Skeletal muscle cell (primary cell): ENCODE measurements at regions not wholly inside any gene's neighbourhood (a gene's known extent, or its start where the extent isn't known, plus 50 kb on each side); places are given as distances from the start of the nearest gene placed in this dataset.

ENCODE experiments used
- DNase-seq: peaks from one replicate; pipeline ENCODE4 v3.0.0-alpha.2; 2010; ENCODE audit warnings: low read depth
- H3K4me3 ChIP-seq: 2 replicates; pipeline ENCODE4 v1.5.1; 2011; ENCODE audit warnings: low read depth, mild to moderate bottlenecking, control low read depth, low read length, moderate library complexity

DNA sequence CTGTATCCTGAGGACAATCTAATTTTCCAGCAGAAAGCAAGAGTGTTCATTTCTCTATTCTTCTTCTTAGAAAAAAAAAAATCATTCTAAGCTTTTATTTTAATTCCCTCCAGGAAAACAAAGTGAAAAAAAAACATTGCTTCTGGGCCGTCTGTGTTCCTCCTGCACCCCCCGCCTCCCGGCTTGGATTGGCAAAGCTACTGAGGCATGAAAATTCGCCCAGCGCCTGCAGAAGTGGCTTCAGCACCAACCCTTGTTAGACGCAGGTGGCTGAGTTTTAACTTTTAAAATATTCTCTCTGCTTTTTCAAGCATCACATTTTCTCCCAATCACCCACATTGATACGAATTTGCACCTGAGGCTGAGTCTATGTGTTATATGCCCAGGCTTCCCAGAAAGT lies 401.6 kb downstream of the BRD1 start:
- H3K4me3 ChIP-seq, result no peak overlapping the region
- no peak for DNase-seq

DNA sequence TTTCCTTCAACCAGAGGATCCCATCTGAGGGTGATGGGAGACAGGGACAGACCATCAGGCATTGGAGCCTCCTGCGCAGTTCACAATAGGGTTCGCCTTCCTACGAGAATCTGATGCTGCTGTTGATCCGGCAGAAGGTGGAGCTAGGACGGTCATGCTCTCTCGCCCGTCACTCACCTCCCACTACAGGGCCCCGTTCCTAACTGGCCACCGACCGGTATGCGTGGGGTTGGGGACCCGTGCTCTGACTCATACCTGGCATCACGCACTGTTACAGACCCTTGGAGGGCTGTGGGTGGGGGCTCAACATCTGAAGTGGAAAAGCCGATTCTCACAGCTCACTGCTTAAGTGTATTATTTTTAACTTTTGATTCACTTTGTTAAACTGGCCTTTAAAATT lies 402.3 kb downstream of the BRD1 start:
- no peak for DNase-seq
- H3K4me3 ChIP-seq, result no peak overlapping the region

DNA sequence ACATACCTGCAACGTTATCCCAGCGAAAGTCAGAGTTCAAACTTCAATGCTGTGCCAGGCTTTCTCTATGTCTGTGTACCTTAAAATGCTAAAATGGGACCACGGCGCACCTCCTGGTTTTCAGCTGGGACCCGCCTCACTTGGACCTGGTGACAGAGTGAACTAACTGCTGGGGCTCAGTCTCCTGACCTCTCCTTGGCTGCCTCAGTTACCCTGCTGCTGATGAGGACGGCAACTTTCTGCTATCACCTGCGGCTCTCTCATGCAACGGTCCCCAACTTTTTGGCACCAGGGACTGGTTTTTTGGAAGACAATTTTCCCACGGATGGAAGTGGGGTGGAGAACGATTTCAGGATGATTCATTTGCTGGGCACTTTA lies 402.8 kb downstream of the BRD1 start:
- no peak overlapping the region for H3K4me3 ChIP-seq
- DNase-seq, result no peak

DNA sequence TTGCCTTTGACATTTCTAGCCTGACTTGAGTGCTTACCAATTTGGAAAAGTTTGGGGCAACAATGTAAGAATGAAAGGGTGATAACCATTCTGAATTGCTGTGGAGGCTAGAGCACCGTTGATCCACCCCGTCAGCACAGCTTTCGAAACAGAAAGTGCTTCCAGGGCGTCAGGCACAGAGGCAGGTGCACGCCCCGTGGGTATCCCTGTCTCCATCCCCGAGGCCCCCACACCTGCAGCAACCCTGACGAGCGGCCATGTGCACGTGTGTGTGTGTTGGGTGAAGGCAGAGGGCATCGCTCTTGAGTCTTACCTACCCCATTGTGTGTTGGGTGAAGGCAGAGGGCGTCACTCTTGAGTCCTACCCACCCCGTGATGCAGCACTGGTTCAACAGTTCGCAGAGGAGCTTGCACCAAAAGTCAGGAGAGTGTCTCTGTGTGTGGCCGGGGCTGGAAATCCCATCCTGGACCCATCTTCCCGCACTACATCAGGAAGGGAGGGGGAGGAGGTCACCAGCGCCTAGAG lies 404.5 kb downstream of the BRD1 start:
- no peak overlapping the region for H3K4me3 ChIP-seq
- DNase-seq, result no peak

DNA sequence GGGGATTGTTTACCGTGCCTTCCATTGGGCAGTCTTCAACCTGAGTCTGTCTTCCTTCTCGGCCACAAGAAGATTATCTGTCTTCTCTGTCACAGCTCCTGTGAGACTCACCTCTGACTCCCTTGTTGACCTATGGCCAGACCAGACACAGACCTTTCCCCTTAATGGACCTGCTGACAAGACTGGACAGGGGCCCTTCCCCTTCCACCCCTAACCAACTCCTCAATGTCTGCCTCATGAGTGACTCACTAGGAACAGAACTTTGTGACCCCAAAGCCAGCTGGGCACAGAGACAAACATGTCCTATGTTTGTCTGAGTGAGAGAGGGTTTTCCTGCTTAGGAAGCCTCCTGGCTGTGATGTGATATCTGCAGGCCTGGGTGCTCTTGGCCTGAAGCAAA lies 405.0 kb downstream of the BRD1 start:
- no peak overlapping the region for H3K4me3 ChIP-seq
- DNase-seq, result no peak

DNA sequence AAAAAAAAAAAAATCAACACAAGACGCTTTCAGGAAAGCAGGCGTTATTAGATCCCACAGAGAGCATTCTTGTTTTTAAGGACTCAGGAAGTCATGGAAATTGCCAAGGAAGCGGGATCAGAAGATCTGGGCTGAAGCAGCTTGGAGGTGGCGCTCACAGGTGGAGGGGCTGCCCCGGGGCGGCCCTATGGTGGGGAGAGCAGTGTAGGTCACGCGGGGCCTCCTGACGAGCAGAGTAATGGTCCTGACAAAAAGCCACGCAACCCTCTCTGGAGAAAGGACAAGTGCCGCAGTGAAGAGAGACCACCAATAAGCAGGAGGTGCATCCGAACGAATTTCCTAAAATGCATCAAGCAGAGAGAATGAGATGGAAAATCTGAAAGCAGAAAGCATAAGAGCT lies 407.0 kb downstream of the BRD1 start:
- no peak overlapping the region for H3K4me3 ChIP-seq
- DNase-seq, result no peak

DNA sequence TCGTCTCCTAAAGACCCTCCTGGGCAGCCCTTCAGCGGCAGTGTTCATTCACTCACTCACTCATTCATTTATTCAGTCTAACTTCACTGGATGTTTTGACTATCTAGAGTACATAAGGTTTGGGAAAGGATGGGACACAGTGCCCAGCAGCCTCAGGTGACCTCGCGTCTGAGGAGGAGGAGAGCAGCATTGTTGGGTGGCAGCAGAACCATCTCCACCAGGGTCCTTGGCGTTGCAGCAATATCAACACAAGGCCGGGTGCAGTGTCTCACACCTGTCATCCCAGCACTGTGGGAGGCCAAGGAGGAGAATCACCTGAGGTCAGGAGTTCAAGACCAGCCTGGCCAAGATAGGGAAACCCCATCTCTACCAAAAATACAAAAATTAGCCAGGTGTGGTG lies 408.0 kb downstream of the BRD1 start:
- DNase-seq, result no peak
- no peak overlapping the region for H3K4me3 ChIP-seq

DNA sequence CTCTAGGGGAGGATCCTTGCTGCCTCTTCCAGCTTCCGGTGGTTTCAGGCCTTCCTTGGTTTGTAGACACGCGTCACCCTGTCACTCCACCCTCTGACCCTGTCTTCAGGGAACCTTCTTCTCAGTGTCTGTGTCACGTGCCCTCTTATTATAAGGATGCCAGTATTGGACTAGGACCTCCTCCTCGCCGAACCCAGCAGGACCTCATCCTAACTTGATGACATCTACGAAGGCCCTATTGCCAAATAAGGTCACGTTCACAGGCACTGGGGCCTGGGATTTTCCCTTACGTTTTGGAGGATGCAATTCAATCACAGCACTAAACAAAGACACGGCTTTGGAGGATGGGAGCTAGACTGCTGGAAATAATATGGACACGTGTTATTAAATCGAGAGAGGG lies 408.7 kb downstream of the BRD1 start:
- DNase-seq, result no peak

DNA sequence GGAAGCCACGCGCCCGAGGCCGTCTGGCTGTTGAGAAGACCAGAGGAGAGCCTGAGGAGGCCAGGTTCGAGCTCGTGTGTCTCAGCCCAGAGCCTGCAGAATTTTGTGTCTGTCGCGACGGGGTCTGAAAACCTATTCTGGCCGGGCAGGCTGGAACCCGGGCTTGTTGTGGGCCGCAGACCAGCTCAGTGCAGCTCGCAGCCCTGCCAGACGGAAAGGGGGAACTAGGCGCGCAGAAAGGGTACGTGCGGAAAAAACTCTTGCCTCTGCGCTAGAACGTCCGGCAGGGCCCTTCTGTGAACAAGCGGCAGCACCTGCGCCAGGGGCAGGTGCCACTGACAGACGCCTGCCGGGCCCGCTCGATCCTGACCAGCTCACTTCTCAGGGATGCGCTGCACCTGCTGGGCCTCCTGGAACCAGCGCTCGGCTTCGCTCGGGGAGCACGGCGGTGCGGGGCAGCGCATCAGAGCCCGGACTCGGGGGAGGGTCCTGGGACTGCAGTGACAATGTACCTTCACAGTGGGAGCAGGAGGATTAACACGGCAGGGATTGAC lies 409.3 kb downstream of the BRD1 start:
- no peak for DNase-seq
- no peak overlapping the region for H3K4me3 ChIP-seq

More for the DNA sequence above, 408.7 kb downstream of the BRD1 start:
- H3K4me3 ChIP-seq, result no peak overlapping the region

DNA sequence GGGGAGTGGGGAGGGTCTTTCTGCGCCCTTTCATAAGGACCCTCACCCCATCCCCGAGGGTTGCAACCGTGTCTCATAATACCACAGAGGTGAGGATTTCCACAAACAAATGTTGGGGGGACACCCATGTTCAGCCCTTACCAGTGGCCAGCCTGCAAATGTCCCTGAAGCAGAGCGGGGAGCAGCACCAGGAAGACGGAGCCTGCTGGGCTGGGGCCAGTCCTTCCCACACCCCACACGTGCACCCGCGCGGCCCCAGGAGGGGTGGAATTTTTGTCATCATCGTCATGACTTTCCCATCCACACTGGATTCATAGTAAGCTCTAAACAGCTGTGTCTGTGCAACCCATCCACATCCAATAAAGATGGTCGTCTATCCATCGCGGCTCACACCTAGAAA lies 409.8 kb downstream of the BRD1 start:
- H3K4me3 ChIP-seq, result no peak overlapping the region
- DNase-seq, result no peak

DNA sequence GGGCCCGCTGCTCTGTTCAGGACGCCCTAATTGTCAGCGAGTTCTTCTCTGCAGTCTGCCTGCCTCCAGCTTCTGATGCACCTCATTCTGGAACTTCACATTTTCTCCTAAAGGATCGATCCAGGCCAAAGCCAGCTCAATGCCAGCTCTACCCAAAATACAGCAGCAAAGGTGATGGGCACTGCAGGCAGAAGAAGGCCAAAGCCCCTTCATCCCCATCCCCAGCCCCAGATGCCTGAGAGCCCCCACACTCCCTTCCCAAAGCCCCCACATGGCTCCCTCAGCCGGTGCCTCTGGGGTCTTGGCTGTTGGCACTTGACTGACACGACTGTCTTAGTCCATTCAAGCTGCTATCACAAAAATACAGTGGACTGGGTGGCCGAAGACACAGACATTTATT lies 410.3 kb downstream of the BRD1 start:
- DNase-seq, result no peak
- H3K4me3 ChIP-seq, result no peak overlapping the region

DNA sequence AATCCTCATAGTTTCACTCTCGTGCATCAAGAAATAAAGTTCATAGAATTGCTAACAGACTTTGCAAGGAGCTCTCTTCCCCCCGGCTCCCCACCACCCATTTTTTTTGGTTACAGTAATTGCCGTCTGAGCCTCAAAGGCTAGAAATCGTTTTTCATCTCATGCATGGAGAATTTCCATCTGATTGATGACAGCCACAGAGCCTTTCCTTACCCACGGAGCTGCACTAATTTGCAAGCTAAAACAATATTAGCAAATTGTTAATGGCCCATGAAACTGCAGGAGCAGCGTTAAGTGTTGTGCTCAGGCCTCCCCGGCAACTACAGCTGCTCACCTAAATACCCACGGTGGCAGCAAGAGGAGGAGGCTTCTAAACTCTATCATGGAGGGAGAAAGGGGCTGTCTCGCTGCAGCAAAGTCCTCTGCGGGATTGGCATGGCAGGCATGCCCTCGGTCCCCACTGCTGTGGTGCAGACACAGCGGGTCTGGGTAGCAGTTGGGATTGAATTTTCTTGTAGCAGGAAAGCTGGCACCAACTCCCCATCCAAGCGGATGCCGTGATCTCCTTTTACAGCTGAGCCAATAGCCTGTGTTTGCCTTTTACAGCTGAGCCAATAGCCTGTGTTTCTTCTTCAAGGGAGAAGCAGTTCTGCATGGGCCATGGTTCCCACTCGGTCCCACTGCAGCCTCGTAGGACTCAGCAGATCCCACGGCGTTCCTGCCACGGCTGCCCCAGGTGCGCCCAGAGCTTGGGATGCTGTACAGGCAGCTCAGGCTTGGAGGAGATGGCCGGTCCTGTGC lies 412.3 kb downstream of the BRD1 start:
- no peak for DNase-seq
- no peak overlapping the region for H3K4me3 ChIP-seq

DNA sequence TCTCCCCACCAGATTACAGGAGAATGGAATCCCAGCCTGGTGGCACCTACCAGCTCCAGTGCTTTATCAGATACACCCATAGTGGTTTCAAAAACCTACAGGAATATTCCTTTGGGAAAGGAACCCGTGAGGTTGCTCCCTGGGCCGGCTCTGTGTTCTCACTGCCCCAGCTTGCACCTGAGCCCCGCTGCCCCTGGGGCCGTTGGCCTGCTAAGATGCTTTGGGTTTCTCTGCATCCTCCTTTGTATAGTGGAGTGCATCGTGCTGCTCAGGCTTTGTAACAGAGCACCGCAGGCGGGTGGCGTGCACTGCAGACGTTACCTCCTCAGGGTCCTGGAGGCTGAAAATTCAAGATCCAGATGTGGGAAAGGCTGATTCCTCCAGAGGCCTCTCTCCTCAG lies 414.1 kb downstream of the BRD1 start:
- no peak overlapping the region for H3K4me3 ChIP-seq
- no peak for DNase-seq

DNA sequence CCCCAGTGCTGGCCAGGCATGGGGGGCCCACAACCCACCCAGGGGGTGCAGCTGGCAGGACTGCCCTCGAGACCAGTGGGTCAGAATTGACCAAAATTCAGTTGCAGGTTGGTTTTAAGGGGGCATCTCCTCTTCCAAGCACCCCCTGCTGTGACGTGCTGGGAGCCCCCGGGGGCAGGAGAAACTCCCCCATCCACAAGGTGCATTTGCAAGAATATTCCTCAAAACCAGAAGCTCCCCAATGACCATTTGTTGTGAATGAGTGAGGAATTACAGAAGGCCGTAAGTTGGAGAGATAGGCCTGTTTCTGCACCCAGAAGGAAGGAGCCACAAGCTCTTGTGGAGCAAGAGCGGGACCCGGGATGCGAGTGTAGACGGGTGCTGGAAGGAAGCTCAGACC lies 414.5 kb downstream of the BRD1 start:
- no peak for DNase-seq
- no peak overlapping the region for H3K4me3 ChIP-seq

DNA sequence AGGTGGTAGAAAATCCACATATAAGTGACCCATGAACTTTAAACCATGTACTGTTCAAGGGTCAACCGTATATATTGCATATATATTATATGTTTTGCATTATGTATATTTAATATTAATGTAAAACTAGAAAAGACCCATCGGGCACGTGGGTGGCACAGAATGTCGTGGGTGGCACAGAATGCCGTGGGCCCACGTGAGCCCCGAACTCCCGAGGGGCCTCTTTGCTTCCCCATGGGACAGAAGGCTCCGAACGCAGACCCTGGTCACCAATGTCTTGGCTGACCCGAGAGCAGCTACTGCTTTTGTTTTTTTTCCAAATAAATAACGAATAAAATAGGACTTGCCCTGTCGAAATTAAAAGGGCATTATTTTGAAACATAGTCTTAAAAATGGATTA lies 415.4 kb downstream of the BRD1 start:
- H3K4me3 ChIP-seq, result no peak overlapping the region

DNA sequence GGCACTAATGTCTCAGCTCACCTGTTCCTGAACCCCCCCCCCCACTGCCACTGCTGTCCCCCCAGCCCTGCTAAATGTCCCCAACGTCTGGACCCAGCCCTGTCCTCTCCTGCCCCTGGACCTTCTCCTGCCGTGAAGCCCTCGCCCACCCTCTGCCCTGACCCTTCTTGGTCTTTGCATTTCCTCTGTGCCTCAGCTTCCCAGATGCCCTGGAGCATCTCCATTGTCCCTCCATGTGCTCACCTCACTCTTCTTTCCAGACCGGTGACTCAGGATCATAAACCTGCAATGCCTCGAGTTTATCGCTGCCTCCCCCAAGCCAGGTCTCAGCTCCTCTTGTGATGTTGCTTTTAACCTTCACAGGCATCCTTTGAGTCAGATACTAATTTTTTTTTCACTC lies 416.4 kb downstream of the BRD1 start:
- H3K4me3 ChIP-seq, result no peak overlapping the region
- DNase-seq, result no peak

More for the DNA sequence above, 415.4 kb downstream of the BRD1 start:
- no peak for DNase-seq

DNA sequence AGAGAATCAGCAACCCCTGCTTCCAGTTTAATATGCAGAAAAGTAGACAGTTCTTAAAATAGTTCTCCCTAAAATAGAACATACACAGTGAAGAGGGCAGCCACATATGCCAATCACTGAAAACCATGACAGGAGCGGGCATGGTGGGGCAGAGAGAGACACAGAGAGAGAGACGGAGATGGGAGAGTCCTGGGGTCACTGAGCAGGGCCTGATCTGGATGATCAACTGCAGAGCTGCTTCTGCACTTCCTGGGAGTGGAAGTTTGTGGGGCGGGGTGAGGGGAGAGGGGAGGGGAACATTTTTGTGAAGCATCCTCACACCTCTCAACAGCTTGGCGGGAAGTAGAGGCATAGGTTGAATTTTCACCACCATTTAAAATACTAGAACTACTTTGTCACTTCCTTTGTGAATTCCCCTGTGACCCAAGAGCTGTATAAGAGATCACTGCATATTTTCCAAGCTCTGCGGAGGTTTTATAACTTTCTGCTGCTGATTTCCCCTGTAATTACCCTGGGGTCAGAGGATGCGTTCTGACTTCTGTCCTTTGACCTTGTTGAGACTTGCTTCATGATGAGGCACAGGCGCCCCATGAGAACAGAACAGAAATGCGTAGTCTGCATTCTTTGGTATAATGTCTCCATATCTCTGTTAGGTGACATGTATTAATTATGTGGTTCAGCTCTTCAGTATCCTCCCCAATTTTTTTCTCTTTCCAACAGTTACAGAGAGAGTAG lies 419.4 kb downstream of the BRD1 start:
- DNase-seq, result no peak
- no peak overlapping the region for H3K4me3 ChIP-seq

DNA sequence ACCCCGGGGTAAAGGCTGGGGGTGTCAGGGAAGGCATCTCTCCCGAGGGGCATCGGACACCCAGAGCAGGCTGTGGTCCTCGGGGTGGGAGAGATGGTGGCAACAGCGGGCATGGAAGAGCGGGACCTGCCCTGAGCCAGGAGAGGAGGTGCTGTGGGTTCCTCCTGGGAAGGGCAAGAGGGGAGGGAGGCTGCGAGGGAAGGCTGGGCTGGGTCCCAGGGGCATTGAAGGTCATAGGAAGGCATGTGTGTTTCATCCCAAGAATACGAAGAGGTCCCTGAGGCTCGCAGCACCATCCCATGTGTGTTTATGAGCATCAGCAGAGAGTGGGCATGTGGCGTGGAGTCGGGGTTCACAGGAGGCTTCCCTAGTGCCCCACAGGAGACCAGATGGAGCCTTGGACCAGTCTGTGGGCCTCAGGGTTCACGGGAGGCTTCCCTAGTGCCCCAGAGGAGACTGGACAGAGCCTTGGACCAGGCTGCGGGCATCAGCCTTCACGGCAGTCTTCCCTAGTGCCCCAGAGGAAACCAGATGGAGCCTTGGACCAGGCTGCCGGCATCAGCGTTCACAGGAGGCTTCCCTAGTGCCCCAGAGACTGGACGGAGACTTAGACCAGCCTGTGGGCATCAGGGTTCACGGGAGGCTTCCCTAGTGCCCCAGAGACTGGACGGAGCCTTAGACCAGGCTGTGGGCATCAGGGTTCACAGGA lies 420.6 kb downstream of the BRD1 start:
- H3K4me3 ChIP-seq, result no peak overlapping the region
- DNase-seq, result no peak

DNA sequence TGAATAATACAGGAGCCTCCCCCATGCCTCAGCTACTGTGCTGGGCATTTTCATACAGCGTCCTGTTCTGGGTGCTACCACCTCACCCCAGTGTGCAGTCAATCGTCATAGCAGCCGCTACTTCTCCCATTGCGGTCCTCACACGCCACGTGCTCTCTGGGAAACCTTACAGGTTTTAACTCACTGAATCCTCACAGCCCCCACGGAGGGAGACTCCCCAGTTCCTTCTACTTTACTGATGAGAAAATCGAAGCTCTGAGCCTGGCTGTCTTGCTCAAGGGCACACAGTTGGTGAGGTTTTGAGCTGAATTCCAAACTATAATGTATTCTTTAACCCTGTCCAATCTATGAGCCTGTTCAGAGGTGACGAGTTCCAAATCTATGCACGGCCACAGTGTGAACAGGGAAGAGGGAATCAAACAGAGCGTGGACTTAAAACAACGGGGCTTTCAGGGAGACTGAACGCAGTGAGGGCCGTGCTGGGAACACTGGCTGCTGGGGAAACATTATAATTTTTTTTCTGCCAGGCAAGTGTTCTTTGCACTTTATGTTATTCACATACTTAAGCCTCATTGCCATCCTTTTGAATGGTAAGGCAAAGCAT lies 421.5 kb downstream of the BRD1 start:
- no peak overlapping the region for H3K4me3 ChIP-seq
- DNase-seq, result no peak

DNA sequence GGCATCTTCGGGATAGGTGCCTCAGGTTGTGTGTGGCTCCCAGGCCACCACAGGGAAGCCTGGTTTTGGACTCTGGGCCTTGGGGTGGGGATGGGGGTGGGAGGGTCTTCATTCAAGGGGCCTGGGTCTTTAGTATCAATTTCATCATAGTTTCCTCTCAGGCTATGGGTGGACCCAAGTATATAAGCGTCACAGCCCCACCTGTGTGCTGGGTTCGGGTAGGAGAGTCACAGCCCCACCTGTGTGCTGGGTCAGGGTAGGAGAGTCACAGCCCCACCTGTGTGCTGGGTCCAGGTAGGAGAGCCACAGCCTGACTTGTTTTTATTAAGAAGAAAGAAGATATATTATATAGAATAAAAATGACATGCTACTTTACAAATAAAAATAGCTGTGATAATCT lies 422.1 kb downstream of the BRD1 start:
- H3K4me3 ChIP-seq, result no peak overlapping the region
- DNase-seq, result no peak
